ENCODE measurements at regions not wholly inside any gene's neighbourhood (a gene's known extent, or its start where the extent isn't known, plus 50 kb on each side); places are given as distances from the start of the nearest gene placed in this dataset.
"Not testable (repeated sequence)": the region's sequence is repeated elsewhere in the genome, so short reads cannot be mapped to it uniquely, and the experiment has no call there.

GRCh38 chr13:24981181-24981803 is 114.6 kb upstream of the PABPC3 start:
- H3K36me3 Mint-ChIP-seq (ENCODE audit: low read depth); H3K4me1 Mint-ChIP-seq (ENCODE audit: low read depth); H3K4me3 Mint-ChIP-seq (ENCODE audit: low read depth); H3K9me3 Mint-ChIP-seq; H3K27ac Mint-ChIP-seq; DNase-seq (ENCODE audit: low spot score); intact Hi-C loops (cut with micrococcal nuclease): not testable (repeated sequence)
- peaks cover 23% of the 10 kb centered on the region for H3K27me3 Mint-ChIP-seq (ENCODE audit: low read depth)

DNA sequence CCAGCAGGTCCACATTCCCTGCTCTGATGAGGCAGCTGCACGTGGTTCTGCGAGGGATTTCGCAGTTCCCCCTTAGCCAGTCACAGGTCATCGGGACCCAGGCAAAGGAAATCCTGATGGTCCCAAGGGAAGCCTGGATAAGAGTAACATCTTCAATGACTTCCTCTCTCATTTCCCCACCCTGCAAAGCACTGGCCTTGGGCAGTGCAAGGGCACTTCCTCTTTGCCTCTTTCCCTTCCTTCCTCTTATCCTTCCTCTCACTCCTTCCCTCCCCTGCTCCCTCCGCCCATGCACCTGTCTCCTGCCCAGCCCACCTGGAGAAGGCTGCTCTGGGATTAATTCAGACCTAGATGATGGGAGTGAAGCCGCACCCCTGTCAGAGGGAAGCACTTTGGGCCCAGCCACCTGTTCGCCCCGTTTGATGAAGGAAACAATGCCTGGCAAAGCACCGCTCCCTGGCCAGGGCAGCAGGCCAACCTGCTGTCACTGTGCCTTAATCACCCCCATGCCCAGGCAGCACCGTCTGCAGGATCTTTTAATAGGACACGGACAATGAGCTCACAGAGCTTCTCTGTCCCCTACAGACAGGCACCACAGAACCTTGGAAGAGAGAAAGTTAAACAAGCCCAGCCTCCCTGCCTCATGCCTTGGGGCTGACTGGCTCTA is 113.5 kb upstream of the PABPC3 start:
- H3K9me3 Mint-ChIP-seq: no peaks in the 10 kb centered on the region
- H3K27me3 Mint-ChIP-seq (ENCODE audit: low read depth): peaks cover 21% of the 10 kb centered on the region
- DNase-seq (ENCODE audit: low spot score): no peak
- H3K4me3 Mint-ChIP-seq (ENCODE audit: low read depth): no peak overlapping the region
- intact Hi-C loops (cut with micrococcal nuclease): no loop called here
- no peaks in the 10 kb centered on the region for H3K36me3 Mint-ChIP-seq (ENCODE audit: low read depth)
- H3K4me1 Mint-ChIP-seq (ENCODE audit: low read depth): peaks cover 1% of the 10 kb centered on the region
- H3K27ac Mint-ChIP-seq: no peak overlapping the region

GRCh38 chr13:24983094-24983493 is 112.8 kb upstream of the PABPC3 start:
- Mint-ChIP-seq H3K4me1 (ENCODE audit: low read depth) (peaks cover 1% of the 10 kb centered on the region), H3K27ac (no peak overlapping the region), H3K4me3 (ENCODE audit: low read depth) (no peak overlapping the region), H3K36me3 (ENCODE audit: low read depth) (no peaks in the 10 kb centered on the region), H3K27me3 (ENCODE audit: low read depth) (peaks cover 21% of the 10 kb centered on the region), H3K9me3 (no peaks in the 10 kb centered on the region)
- intact Hi-C loops (cut with micrococcal nuclease): no loop called here
- no peak for DNase-seq (ENCODE audit: low spot score)

- Mint-ChIP-seq H3K27ac (no peak overlapping the region), H3K4me1 (ENCODE audit: low read depth) (peaks cover 1% of the 10 kb centered on the region), H3K4me3 (ENCODE audit: low read depth) (no peak overlapping the region), H3K36me3 (ENCODE audit: low read depth) (no peaks in the 10 kb centered on the region), H3K9me3 (no peaks in the 10 kb centered on the region), H3K27me3 (ENCODE audit: low read depth) (peaks cover 25% of the 10 kb centered on the region)
- no peak for DNase-seq (ENCODE audit: low spot score)
- intact Hi-C loops (cut with micrococcal nuclease): no loop called here
Measured at GRCh38 chr13:24984134-24984533, 111.8 kb upstream of the PABPC3 start.

- Mint-ChIP-seq H3K36me3 (ENCODE audit: low read depth) (no peaks in the 10 kb centered on the region), H3K27ac (no peak overlapping the region), H3K4me1 (ENCODE audit: low read depth) (peaks cover 1% of the 10 kb centered on the region), H3K4me3 (ENCODE audit: low read depth) (no peak overlapping the region), H3K9me3 (no peaks in the 10 kb centered on the region), H3K27me3 (ENCODE audit: low read depth) (peaks cover 25% of the 10 kb centered on the region)
- intact Hi-C loops (cut with micrococcal nuclease): no loop called here
- DNase-seq (ENCODE audit: low spot score): no peak
Measured at GRCh38 chr13:24985107-24985506, 110.8 kb upstream of the PABPC3 start.

- H3K4me1 Mint-ChIP-seq (ENCODE audit: low read depth): peaks cover 1% of the 10 kb centered on the region
- H3K27me3 Mint-ChIP-seq (ENCODE audit: low read depth): peaks cover 25% of the 10 kb centered on the region
Measured at GRCh38 chr13:24985896-24986295, 110.0 kb upstream of the PABPC3 start.

GRCh38 chr13:24986826-24987225 is 109.1 kb upstream of the PABPC3 start:
- intact Hi-C loops (cut with micrococcal nuclease): no loop called here
- H3K27ac Mint-ChIP-seq: no peak overlapping the region
- no peak for DNase-seq (ENCODE audit: low spot score)
- no peak overlapping the region for H3K4me3 Mint-ChIP-seq (ENCODE audit: low read depth)
- H3K9me3 Mint-ChIP-seq: no peaks in the 10 kb centered on the region
- H3K27me3 Mint-ChIP-seq (ENCODE audit: low read depth): peaks cover 29% of the 10 kb centered on the region
- no peaks in the 10 kb centered on the region for H3K36me3 Mint-ChIP-seq (ENCODE audit: low read depth)
- H3K4me1 Mint-ChIP-seq (ENCODE audit: low read depth): no peaks in the 10 kb centered on the region

More at GRCh38 chr13:24985896-24986295, 110.0 kb upstream of the PABPC3 start:
- H3K27ac Mint-ChIP-seq: no peak overlapping the region
- DNase-seq (ENCODE audit: low spot score): no peak
- H3K9me3 Mint-ChIP-seq: no peaks in the 10 kb centered on the region
- no peak overlapping the region for H3K4me3 Mint-ChIP-seq (ENCODE audit: low read depth)
- no peaks in the 10 kb centered on the region for H3K36me3 Mint-ChIP-seq (ENCODE audit: low read depth)
- intact Hi-C loops (cut with micrococcal nuclease): no loop called here

DNA sequence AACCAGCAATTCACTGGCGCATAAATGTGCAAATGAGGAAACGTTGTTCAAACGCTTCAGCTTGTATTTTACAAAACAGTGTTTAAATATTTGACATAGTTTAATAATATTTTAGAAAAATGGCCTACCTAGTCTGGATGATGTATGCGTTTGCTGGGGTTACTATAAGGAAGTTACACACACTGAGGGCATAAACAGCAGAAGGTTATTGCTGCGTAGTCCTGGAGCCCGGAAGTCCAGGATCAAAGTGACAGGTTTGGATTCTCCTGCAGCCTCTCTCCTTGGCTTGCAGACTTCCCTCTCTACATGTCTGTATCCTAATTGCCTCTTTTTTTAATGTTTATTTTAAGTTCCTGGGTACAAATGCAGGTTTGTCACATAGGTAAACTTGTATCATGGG is 106.0 kb upstream of the PABPC3 start:
- H3K27me3 Mint-ChIP-seq (ENCODE audit: low read depth): peaks cover 31% of the 10 kb centered on the region
- H3K4me1 Mint-ChIP-seq (ENCODE audit: low read depth); H3K27ac Mint-ChIP-seq; DNase-seq (ENCODE audit: low spot score); H3K36me3 Mint-ChIP-seq (ENCODE audit: low read depth); intact Hi-C loops (cut with micrococcal nuclease); H3K9me3 Mint-ChIP-seq; H3K4me3 Mint-ChIP-seq (ENCODE audit: low read depth): not testable (repeated sequence)

- H3K36me3 Mint-ChIP-seq (ENCODE audit: low read depth); H3K27ac Mint-ChIP-seq; H3K4me3 Mint-ChIP-seq (ENCODE audit: low read depth); DNase-seq (ENCODE audit: low spot score); H3K4me1 Mint-ChIP-seq (ENCODE audit: low read depth); H3K9me3 Mint-ChIP-seq; intact Hi-C loops (cut with micrococcal nuclease): not testable (repeated sequence)
- peaks cover 30% of the 10 kb centered on the region for H3K27me3 Mint-ChIP-seq (ENCODE audit: low read depth)
Measured at GRCh38 chr13:24992946-24993345, 103.0 kb upstream of the PABPC3 start.

DNA sequence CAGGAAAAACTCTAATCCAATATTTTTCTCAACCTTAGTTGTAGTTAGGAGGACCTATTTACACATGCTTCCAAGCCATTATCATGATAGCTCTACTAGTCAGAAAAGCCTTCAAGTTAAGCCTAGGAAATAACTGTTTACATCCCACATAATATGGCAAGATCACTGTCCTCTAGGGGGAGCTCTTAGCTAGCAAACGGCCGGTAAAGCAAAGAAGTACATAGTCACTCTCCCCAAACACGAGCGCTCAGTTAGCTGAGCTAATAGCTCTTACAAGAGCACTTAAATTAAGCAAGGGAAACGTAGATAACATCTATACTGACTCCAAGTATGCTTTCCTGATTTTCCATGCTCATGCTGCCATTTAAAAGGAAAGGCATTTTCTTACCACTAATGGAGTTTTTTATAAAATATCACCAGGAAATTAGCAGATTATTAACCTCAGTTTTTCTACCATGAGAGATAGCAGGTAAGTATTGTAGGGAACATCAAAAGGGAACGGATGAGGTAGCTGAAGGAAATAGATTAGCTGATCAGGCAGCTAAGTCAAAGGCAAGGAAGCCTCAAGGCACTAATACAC is 100.6 kb upstream of the PABPC3 start:
- H3K27ac Mint-ChIP-seq: no peak overlapping the region
- H3K4me1 Mint-ChIP-seq (ENCODE audit: low read depth): peaks cover 5% of the 10 kb centered on the region
- intact Hi-C loops (cut with micrococcal nuclease): loop anchor here (2.0 to 5.0 kb wide), 2 partner anchors 41 to 117 kb away; no protein-coding TSS in a partner anchor
- H3K4me3 Mint-ChIP-seq (ENCODE audit: low read depth): no peak overlapping the region
- no peaks in the 10 kb centered on the region for H3K36me3 Mint-ChIP-seq (ENCODE audit: low read depth)
- peak; percentile 49 for DNase-seq (ENCODE audit: low spot score)
- no peaks in the 10 kb centered on the region for H3K9me3 Mint-ChIP-seq
- peaks cover 31% of the 10 kb centered on the region for H3K27me3 Mint-ChIP-seq (ENCODE audit: low read depth)

DNA sequence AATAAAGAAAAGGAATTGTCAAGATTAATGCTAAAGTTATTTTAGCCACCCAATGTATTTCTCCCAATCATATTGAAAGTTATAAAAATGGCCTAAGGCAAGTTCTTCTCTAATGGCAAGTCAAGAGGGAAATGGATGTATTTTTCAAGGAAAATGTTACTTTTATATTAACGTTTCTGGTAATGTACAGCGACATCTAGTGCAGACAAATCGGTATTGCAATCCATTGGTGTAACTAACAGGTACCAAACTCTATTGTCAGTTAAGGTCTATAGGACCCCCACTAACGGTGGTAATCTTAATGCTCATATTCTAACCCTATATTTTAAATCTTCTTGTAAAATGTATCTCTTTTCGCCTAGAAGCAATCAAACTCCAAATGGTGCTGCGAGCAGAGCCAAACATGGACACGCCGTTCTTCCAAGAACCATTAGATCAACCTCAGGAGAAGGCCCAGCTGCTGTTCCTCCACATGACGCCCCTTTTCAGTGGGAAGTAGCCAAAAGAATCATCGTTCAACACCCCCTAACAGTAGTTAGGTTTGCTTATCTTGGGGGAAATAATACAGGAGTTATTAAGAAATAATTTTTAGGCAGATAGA is 98.5 kb upstream of the PABPC3 start:
- Mint-ChIP-seq H3K27ac (no peak overlapping the region), H3K36me3 (ENCODE audit: low read depth) (no peaks in the 10 kb centered on the region), H3K27me3 (ENCODE audit: low read depth) (peaks cover 32% of the 10 kb centered on the region), H3K4me1 (ENCODE audit: low read depth) (peaks cover 5% of the 10 kb centered on the region), H3K9me3 (no peaks in the 10 kb centered on the region), H3K4me3 (ENCODE audit: low read depth) (no peak overlapping the region)
- intact Hi-C loops (cut with micrococcal nuclease): loop anchor here (5.0 kb wide), 1 partner anchor 115 kb away; no protein-coding TSS in a partner anchor
- no peak for DNase-seq (ENCODE audit: low spot score)

- Mint-ChIP-seq H3K27ac (no peak overlapping the region), H3K4me1 (ENCODE audit: low read depth) (peaks cover 5% of the 10 kb centered on the region), H3K4me3 (ENCODE audit: low read depth) (no peak overlapping the region), H3K9me3 (no peaks in the 10 kb centered on the region), H3K27me3 (ENCODE audit: low read depth) (peaks cover 38% of the 10 kb centered on the region), H3K36me3 (ENCODE audit: low read depth) (no peaks in the 10 kb centered on the region)
- intact Hi-C loops (cut with micrococcal nuclease): loop anchor here (5.0 kb wide), 1 partner anchor 114 kb away; no protein-coding TSS in a partner anchor
- DNase-seq (ENCODE audit: low spot score): no peak
Measured at GRCh38 chr13:24998433-24998832, 97.5 kb upstream of the PABPC3 start.

All from activated T-helper 2 cell treated with anti-CD3 and anti-CD28 coated beads, Interferon-gamma antibody, Interleukin-2, Interleukin-4, amounts not matched to agents 10 μg/mL and 5 μg/mL and 100 μg/mL, durations not matched to agents 14 hours and 24 hours and 36 hours (primary cell).